Stimulated activated CD8-positive, alpha-beta memory T cell treated with anti-CD3 and anti-CD28 coated beads, Interleukin-2, amount 100 ng/mL, for 48 hours (primary cell): ENCODE measurements at regions not wholly inside any gene's neighbourhood (a gene's known extent, or its start where the extent isn't known, plus 50 kb on each side); places are given as distances from the start of the nearest gene placed in this dataset.
"Not testable (repeated sequence)": the region's sequence is repeated elsewhere in the genome, so short reads cannot be mapped to it uniquely, and the experiment has no call there.

Experiments used
- DNase-seq, 2 donors: peaks; one replicate each; pipeline ENCODE4 v3.0.0-alpha.2; 2020; ENCODE audit warnings: low read depth in 2 of 2

- no peak for DNase-seq
Measured at GRCh38 chr6:90893400-90893799, 306.5 kb upstream of the MAP3K7 start.

- no peak for DNase-seq
Measured at GRCh38 chr6:90892271-90892670, 305.4 kb upstream of the MAP3K7 start.

GRCh38 chr6:90891355-90891754, 304.5 kb upstream of the MAP3K7 start:
- DNase-seq = no peak

DNA sequence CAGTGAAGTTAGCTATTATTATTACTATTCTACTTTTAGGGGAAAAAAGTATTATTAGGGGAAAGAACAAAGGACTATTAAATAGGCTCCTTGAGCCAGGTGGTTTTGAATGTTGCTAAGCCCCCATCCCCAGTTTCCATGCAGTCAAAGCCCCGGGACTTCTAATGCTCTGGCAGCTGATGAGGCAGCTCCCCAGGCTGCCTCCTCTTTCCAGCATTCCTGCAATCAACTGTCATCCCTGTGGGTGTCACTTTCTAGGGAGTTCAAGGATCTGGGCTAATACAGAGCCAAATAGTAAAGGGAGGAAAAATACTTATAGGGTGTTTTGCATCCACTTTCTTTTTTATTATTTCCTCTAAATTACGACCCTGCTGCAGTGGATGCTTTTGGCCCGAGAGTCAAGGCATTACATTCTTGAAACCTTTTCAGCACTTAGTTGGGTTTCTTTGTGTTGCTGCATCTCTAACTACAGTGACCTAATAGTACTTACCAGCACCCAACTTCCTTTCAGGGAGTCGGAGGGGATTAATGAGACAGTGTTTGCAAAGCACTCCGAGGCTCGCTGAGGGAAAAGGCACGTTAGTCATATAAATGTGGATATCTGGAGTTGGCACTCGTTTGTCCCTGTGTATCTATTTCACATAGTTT, 303.9 kb upstream of the MAP3K7 start:
- no peak for DNase-seq

GRCh38 chr6:90887764-90888163, 300.9 kb upstream of the MAP3K7 start:
- no peak for DNase-seq

- no peak for DNase-seq
Measured at GRCh38 chr6:90885611-90886056, 298.8 kb upstream of the MAP3K7 start.

DNA sequence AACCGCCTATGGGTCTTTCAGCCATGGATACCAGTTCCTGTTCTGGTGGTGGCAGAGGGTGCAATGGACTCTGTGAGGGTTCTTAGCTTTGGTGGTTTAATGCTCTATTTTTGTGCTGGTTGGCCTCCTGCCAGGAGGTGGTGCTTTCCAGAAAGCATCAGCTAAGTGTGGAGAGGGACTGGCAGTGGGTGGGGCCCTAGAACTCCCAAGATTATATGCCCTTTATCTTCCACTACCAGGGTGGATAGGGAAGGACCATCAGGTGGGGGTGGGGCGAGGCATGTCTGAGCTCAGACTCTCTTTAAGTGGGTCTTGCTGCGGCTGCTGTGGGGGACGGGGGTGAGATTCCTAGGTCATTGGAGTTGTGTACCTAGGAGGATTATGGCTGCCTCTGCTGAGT, 298.3 kb upstream of the MAP3K7 start:
- DNase-seq = not testable (repeated sequence)

GRCh38 chr6:90877616-90878015, 290.7 kb upstream of the MAP3K7 start:
- DNase-seq = no peak

- no peak for DNase-seq
Measured at GRCh38 chr6:90874931-90875330, 288.1 kb upstream of the MAP3K7 start.

DNA sequence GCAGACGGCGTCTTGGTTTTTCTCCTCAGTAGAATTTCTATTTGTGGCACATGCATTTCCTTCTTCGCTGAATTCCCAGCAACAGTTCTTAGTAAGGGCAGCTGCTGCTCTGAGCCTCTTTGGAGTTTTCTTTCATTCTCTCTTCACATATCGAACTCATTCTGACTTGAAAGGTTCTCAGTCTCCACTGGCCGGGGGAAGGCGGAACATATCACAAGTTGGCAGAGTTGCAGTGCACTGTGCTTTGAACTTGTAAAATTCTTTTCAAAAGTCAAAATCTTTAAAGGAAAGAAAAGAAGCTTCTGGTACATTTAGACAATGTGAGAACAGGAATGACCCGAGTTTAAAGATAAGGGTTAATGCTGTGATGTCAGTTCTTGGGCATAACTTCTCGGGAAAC, 286.1 kb upstream of the MAP3K7 start:
- no peak for DNase-seq

DNA sequence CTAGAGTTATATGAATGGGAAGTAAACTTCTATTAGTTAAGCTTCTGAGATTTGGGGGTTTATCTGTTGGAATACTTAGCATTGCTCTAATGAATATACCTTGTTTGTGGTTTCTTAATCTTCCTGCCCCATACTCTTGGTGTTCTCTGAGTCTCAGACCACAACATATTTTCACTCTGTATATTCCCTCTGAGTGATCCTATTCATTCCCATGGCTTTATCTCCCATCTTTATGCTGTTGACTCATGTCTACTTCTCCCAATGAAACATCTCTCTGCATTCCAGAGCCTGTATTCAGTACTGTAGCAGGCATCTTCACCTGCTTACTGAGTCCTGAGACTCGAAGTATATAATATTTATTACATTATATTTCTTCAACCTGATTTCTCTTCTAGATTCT, 283.7 kb upstream of the MAP3K7 start:
- no peak for DNase-seq

GRCh38 chr6:90868656-90869055, 281.8 kb upstream of the MAP3K7 start:
- no peak for DNase-seq

DNA sequence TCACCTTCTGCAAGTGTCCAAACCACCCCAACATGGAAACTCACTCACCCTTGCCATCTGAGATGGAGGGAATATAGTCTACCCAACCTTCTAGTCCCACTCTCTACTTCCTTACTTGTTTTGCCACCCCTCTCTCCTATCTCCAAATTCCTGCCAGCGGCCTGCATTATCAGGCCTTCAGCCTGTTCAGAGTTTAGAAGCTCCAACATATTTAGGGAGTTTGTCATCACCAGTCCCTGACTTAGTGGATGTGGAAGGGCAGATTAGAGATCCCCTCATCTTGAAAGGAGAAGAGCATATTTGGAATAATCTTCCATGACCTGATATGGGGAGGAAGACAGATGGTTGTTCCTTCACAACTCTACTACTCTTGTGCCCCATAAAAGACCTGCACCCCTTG, 281.4 kb upstream of the MAP3K7 start:
- no peak for DNase-seq

DNA sequence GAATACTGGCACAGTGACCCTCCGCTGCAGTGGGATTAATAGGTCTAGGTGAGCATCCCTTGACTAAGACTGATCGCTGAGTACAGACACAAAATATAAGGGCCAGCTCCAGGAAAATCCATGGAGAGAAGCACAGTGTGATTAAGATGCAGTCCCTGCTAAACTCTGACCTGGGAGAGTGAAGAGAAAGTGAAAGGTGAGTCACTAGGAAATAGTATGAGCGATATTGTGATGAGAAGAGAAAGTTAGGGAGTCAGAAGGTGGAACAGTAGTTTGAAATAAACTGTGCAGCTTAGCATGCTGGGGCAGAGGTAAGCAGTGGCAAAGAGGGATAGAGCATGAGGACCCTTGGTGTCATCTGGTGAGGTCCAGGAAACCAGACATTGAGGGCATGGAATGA, 278.6 kb upstream of the MAP3K7 start:
- DNase-seq = no peak

- no peak for DNase-seq
Measured at GRCh38 chr6:90863043-90863442, 276.2 kb upstream of the MAP3K7 start.

- DNase-seq = no peak
Measured at GRCh38 chr6:90860822-90861601, 274.1 kb upstream of the MAP3K7 start.

DNA sequence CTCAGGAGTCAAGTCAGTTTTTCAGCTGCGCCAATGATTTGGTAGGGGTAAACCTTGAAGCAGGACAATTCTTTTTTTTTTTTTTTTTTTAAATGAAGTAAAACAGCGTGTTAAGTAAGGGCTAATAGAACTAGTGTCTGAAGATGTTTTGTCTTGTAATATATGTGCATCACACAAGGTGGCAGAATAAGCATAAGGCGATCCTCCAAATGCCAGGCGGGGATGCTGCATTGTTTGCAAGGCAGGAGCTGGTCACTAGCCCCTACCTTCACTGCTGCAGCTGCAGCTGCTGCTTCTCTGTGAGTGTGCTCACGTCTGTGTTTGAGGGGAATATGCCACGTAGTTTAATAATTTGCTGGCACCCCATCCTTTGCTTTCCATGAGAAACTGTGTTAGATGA, 272.7 kb upstream of the MAP3K7 start:
- DNase-seq = no peak

GRCh38 chr6:90859056-90859455, 272.2 kb upstream of the MAP3K7 start:
- no peak for DNase-seq

DNA sequence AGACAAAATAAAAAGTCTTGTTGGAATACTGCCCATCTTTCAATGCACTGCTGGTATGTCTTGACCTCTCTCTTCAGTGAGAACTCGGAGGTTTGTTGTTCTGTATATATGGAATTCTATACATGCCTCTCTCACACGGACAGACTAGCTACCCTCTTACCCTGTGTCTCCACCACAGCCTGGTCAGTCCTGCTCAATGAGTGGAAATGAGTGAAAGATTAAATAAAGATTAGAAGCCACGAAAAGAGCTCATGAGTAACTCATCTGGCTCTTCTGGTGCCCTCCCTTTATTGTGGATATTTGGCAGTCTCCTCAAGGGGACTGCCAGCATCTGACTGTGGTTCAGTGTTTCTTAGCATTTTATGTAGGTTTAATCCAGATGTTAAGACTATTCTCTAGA, 262.8 kb upstream of the MAP3K7 start:
- no peak for DNase-seq

- no peak for DNase-seq
Measured at GRCh38 chr6:90846824-90847223, 260.0 kb upstream of the MAP3K7 start.

GRCh38 chr6:90835596-90836212, 248.8 kb upstream of the MAP3K7 start:
- no peak for DNase-seq

DNA sequence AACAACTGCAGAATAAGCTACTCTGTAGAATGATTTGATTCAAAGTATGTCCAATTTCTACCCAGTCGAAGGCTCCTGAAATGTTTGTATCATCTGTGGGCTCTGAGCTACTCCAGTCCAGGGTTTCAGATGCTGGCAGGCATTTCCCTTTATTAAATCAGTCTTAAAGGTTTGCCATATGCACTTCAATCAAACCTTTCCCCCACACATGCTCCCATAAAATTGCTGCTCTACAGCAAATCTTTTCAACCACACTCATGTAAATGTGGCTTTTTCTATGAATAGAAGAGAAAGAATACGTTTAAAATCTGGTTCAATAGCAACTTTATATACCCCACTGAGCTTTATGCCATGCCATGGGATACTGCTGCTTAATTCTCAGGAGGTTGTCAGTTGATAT, 242.4 kb upstream of the MAP3K7 start:
- no peak for DNase-seq

DNA sequence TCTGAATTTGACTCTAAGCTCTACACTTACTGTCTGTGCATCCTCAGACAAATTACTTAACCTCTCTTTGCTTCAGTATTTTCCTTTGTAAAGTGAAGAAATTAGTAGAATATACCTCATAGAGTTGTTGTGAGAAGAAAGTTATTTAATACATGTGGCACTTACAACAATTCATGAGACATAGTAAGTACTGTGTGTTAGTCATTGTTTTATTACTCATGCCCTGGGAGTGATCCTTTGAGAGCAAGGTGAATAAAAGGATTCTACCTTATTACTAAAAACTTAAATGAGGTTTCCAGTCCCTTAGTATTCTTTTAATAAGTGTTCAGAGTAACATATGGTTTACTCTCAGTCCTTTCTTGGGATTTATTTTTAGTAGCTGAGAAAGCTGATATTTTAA, 233.6 kb upstream of the MAP3K7 start:
- no peak for DNase-seq
